ENCODE measurements at regions not wholly inside any gene's neighbourhood (a gene's known extent, or its start where the extent isn't known, plus 50 kb on each side); places are given as distances from the start of the nearest gene placed in this dataset.

- H3K9me3 ChIP-seq (ENCODE audit: severe bottlenecking), result no peaks in the 10 kb centered on the region
- H3K27me3 ChIP-seq (ENCODE audit: insufficient read depth, low read depth, severe bottlenecking), result no peaks in the 10 kb centered on the region
- no peak overlapping the region for H3K4me3 ChIP-seq (ENCODE audit: low read depth, low read length)
- no peaks in the 10 kb centered on the region for H3K36me3 ChIP-seq
- no peak for TF ChIP-seq CTCF (IDR thresholded peaks at IDR 0.05; ENCODE audit: low read depth, low read length)
- no peak for DNase-seq
- H3K27ac ChIP-seq, result no peak overlapping the region
Measured at GRCh38 chr2:145157741-145158591, 638.0 kb upstream of the ZEB2 start.

- TF ChIP-seq CTCF (IDR thresholded peaks at IDR 0.05; ENCODE audit: low read depth, low read length), result no peak
Measured at GRCh38 chr2:145157036-145157675, 637.2 kb upstream of the ZEB2 start.

GRCh38 chr2:145156199-145156598 lies 636.3 kb upstream of the ZEB2 start:
- no peaks in the 10 kb centered on the region for H3K27me3 ChIP-seq (ENCODE audit: insufficient read depth, low read depth, severe bottlenecking)
- DNase-seq, result no peak
- no peak for TF ChIP-seq CTCF (IDR thresholded peaks at IDR 0.05; ENCODE audit: low read depth, low read length)
- no peaks in the 10 kb centered on the region for H3K36me3 ChIP-seq
- H3K4me3 ChIP-seq (ENCODE audit: low read depth, low read length), result no peak overlapping the region
- H3K9me3 ChIP-seq (ENCODE audit: severe bottlenecking), result no peaks in the 10 kb centered on the region
- H3K27ac ChIP-seq, result no peak overlapping the region

More at GRCh38 chr2:145157036-145157675, 637.2 kb upstream of the ZEB2 start:
- no peak overlapping the region for H3K4me3 ChIP-seq (ENCODE audit: low read depth, low read length)
- no peaks in the 10 kb centered on the region for H3K27me3 ChIP-seq (ENCODE audit: insufficient read depth, low read depth, severe bottlenecking)
- H3K9me3 ChIP-seq (ENCODE audit: severe bottlenecking), result no peaks in the 10 kb centered on the region
- H3K27ac ChIP-seq, result no peak overlapping the region
- no peaks in the 10 kb centered on the region for H3K36me3 ChIP-seq
- DNase-seq, result no peak

GRCh38 chr2:145155196-145155595 lies 635.3 kb upstream of the ZEB2 start:
- Histone ChIP-seq H3K4me3 (ENCODE audit: low read depth, low read length) (no peak overlapping the region), H3K36me3 (no peaks in the 10 kb centered on the region), H3K27me3 (ENCODE audit: insufficient read depth, low read depth, severe bottlenecking) (no peaks in the 10 kb centered on the region), H3K27ac (no peak overlapping the region), H3K9me3 (ENCODE audit: severe bottlenecking) (no peaks in the 10 kb centered on the region)
- no peak for TF ChIP-seq CTCF (IDR thresholded peaks at IDR 0.05; ENCODE audit: low read depth, low read length)
- no peak for DNase-seq

- no peak overlapping the region for H3K27ac ChIP-seq
- no peaks in the 10 kb centered on the region for H3K27me3 ChIP-seq (ENCODE audit: insufficient read depth, low read depth, severe bottlenecking)
- no peak overlapping the region for H3K4me3 ChIP-seq (ENCODE audit: low read depth, low read length)
- H3K36me3 ChIP-seq, result no peaks in the 10 kb centered on the region
- TF ChIP-seq CTCF (IDR thresholded peaks at IDR 0.05; ENCODE audit: low read depth, low read length), result no peak
- no peaks in the 10 kb centered on the region for H3K9me3 ChIP-seq (ENCODE audit: severe bottlenecking)
- DNase-seq, result no peak
Measured at GRCh38 chr2:145154731-145155130, 634.8 kb upstream of the ZEB2 start.

All from WERI-Rb-1 (cell line).